Nephron progenitor cell (in vitro differentiated cells): ENCODE measurements at regions not wholly inside any gene's neighbourhood (a gene's known extent, or its start where the extent isn't known, plus 50 kb on each side); places are given as distances from the start of the nearest gene placed in this dataset.

Experiments used
- DNase-seq: peaks from one replicate; pipeline ENCODE4 v3.0.0; 2021
- H3K27ac Mint-ChIP-seq: 2 replicates; pipeline ENCODE4 v1.8.0; 2021; ENCODE audit warnings: mild to moderate bottlenecking, moderate library complexity, mixed read lengths
- H3K27me3 Mint-ChIP-seq: 2 replicates; pipeline ENCODE4 v1.8.0; 2021; ENCODE audit warnings: mild to moderate bottlenecking, low read depth, mixed read lengths; ENCODE audit not compliant: poor library complexity
- H3K36me3 Mint-ChIP-seq: 2 replicates; pipeline ENCODE4 v1.8.0; 2021; ENCODE audit warnings: low read depth, mixed read lengths
- H3K4me1 Mint-ChIP-seq: 2 replicates; pipeline ENCODE4 v1.8.0; 2021; ENCODE audit warnings: mixed read lengths
- H3K4me3 Mint-ChIP-seq: 2 replicates; pipeline ENCODE4 v1.8.0; 2021; ENCODE audit warnings: mild to moderate bottlenecking, moderate library complexity, mixed read lengths
- H3K9me3 Mint-ChIP-seq: 2 replicates; pipeline ENCODE4 v1.8.0; 2021; ENCODE audit warnings: mild to moderate bottlenecking, moderate library complexity, mixed read lengths
- TF ChIP-seq, protein P1 (sequence below): fragments of 200-600 bp; sonication (generic); IDR thresholded peaks from 2 replicates; pipeline ENCODE4 v1.5.0; 2021; ENCODE audit warnings: antibody characterized with exemption

DNA sequence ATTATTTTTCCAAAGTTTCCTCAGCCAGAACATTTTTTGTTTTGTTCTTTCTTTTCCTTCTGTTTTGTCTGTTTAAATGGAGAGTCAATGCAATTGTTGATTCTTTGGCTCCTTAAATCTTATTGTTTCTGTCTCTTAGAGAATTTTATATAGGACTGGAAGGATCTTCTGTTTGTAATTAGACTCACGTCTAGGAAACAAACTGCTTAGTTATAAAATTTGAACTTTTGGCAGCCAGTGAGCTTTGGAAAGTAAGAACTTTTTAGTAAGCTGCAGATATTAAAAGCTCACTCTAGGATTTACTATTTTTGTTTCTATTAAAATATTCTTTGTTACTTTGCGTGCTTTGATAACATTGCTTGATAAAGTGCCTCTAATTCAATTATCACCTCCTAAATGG, 109.8 kb upstream of the HNRNPU start:
- no peak overlapping the region for H3K4me3 Mint-ChIP-seq
- H3K4me1 Mint-ChIP-seq: peaks cover 22% of the 10 kb centered on the region
- TF ChIP-seq, protein P1, sequence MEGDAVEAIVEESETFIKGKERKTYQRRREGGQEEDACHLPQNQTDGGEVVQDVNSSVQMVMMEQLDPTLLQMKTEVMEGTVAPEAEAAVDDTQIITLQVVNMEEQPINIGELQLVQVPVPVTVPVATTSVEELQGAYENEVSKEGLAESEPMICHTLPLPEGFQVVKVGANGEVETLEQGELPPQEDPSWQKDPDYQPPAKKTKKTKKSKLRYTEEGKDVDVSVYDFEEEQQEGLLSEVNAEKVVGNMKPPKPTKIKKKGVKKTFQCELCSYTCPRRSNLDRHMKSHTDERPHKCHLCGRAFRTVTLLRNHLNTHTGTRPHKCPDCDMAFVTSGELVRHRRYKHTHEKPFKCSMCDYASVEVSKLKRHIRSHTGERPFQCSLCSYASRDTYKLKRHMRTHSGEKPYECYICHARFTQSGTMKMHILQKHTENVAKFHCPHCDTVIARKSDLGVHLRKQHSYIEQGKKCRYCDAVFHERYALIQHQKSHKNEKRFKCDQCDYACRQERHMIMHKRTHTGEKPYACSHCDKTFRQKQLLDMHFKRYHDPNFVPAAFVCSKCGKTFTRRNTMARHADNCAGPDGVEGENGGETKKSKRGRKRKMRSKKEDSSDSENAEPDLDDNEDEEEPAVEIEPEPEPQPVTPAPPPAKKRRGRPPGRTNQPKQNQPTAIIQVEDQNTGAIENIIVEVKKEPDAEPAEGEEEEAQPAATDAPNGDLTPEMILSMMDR: no peak
- H3K36me3 Mint-ChIP-seq: peaks cover 40% of the 10 kb centered on the region
- H3K9me3 Mint-ChIP-seq: peaks cover 4% of the 10 kb centered on the region
- peaks cover 4% of the 10 kb centered on the region for H3K27me3 Mint-ChIP-seq
- DNase-seq: no peak
- no peak overlapping the region for H3K27ac Mint-ChIP-seq

DNA sequence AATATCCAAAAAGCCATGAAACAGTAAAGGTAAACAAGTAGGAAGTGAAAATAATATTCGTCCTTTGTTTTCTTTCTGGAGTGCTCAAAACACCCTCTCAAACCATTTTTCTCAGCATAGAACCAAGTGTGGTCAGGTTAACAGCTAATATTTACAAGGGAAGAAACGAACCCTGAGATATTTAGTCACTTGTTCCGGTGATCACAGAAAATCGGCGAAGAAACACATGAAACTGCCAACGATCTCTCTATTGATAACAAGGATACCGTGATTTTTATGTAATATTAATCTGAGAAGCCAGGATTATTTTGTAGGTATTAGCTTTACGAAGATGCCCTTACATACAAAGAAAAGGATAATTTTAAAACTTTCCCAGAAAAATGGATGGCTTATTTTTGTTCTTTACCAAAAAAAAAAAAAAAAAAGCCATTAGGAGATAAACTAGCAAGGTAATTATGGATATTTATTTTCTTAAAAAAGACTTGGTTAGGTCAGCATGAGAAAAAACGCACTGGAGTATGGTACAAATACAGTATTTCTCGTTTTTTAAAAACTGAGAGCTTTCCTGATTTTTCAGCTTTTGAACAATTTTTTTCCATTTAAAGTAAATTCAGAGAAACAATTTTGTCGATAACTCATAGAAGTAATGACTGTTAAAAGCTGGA, 107.3 kb upstream of the HNRNPU start:
- Mint-ChIP-seq H3K36me3 (peaks cover 35% of the 10 kb centered on the region), H3K4me1 (peaks cover 36% of the 10 kb centered on the region), H3K9me3 (no peaks in the 10 kb centered on the region), H3K27ac (peak overlapping the region; percentile 100), H3K27me3 (peaks cover 4% of the 10 kb centered on the region), H3K4me3 (peak overlapping the region; percentile 92)
- DNase-seq: no peak
- TF ChIP-seq, protein P1: no peak

DNA sequence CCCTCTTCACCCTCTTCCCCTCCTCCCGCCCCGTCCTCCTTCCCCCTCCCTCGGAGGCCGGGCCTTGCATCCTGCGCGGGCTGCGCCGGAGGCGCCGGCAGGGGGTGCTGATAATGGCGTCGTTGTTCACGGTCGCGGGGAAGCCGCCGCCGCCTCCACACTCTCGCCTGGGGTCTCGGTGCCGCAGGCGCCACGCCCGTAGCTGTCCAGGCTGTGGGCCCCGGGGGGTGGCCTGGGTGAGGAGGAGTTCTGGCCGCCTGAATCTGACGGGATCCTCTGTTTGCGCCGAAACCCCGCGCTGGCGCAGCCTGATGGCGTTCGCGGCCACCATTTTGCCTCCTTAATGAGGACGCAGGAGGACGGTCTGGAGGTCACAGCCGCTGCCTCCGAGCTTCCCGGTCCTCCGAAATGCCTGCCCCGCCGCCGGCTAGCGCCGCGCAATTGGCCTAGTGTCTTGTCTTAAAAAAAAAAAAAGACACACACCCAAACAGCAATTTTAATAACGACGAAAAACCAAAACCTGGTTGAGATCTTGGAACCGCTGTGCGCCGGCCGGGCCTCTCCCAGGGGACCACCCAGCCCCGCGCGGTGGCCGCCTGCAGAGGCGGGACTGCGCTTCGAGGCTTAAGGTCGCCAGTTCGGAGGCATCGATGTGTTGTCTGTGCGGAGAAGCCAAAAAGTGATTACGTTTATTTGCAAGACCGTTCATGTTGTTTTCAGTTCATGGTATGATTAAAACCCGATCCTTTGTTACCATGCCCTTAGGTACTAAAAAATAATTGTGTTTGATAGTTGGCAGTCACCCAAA, 106.6 kb upstream of the HNRNPU start:
- Mint-ChIP-seq H3K36me3 (peaks cover 27% of the 10 kb centered on the region), H3K27me3 (peaks cover under 1% of the 10 kb centered on the region), H3K27ac (peak overlapping the region; percentile 100), H3K9me3 (no peaks in the 10 kb centered on the region), H3K4me1 (peaks cover 36% of the 10 kb centered on the region), H3K4me3 (peak overlapping the region; percentile 92)
- TF ChIP-seq, protein P1: peak; percentile 36
- peak; percentile 93 for DNase-seq

DNA sequence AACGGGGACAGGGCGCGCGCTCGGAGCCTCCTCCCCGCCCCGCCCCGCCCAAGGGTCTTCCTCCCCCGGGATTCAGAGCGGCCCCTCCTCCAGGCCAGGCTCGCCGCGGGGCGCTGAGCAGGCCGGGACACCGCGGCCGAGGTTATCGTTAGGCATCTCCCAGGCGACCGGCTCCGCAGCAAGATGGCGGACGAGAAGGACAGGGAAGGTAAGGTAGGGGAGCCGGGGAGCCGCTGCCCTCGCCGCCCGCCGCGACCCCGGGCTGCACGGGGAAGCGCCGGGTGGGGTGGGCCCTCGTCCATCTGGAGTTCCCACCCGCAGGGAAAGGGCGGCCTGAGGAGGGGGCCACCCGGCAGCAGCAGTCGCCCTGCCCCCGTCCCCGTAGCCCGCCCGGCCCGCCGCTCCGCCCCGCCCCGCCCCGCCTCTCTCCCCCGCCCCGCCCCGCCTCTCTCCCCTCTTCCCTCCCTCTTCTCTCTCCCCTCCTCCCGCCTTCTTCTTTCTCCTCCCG, 105.9 kb upstream of the HNRNPU start:
- Mint-ChIP-seq H3K27me3 (no peaks in the 10 kb centered on the region), H3K4me3 (peak overlapping the region; percentile 97), H3K9me3 (no peaks in the 10 kb centered on the region), H3K36me3 (peaks cover 23% of the 10 kb centered on the region), H3K27ac (peak overlapping the region; percentile 93), H3K4me1 (peaks cover 40% of the 10 kb centered on the region)
- DNase-seq: peak; percentile 80
- TF ChIP-seq, protein P1: no peak

DNA sequence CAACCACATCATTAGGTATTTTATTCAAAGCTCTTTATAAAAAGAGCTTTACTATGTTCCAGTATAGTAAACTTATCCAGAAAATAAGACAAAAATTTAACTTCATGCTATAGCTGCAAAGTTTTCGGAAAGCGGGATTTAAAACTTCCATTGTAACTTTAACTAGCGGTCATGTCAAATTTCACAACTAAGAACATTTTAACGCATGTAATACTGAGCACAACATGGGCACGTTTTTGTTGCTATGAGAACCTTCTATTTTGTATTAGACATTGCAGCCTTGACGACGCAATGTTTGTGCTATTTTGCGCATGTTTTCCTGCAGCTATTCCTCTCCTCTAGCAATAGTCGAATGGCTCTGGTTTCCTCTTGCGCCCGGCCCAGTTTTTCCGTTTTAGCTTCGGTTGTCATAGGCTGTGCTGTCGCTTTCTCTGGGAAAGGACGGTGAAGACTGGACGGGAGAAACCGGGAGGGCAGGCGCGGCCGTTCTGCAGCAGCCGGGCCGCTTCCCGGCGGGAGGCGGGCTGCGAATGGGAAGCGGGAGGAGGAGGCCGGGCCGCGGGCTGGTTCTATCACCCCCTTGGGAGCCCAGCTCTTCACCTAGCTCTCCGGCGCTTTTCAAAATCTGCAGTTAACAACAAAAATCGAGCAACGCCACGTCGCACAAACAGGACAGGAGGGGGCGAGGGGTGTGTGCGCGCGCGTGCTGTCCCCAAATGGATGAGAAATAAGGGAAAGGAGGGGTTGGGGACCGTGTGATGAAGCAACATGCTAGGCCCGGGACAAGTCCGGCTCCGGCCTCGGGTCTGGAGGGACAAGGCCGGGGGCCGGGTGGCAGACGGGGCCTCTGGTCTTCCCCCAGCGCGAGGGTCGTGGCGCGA, 105.3 kb upstream of the HNRNPU start:
- H3K36me3 Mint-ChIP-seq: peaks cover 19% of the 10 kb centered on the region
- peaks cover 45% of the 10 kb centered on the region for H3K4me1 Mint-ChIP-seq
- H3K4me3 Mint-ChIP-seq: peak overlapping the region; percentile 97
- H3K27ac Mint-ChIP-seq: peak overlapping the region; percentile 100
- no peaks in the 10 kb centered on the region for H3K9me3 Mint-ChIP-seq
- H3K27me3 Mint-ChIP-seq: no peaks in the 10 kb centered on the region
- TF ChIP-seq, protein P1: no peak
- DNase-seq: peak; percentile 70
